Neural crest cell (in vitro differentiated cells): ENCODE measurements at regions not wholly inside any gene's neighbourhood (a gene's known extent, or its start where the extent isn't known, plus 50 kb on each side); places are given as distances from the start of the nearest gene placed in this dataset.

Source experiments
- DNase-seq: peaks from one replicate; pipeline ENCODE4 v3.0.0; 2021; ENCODE audit warnings: low read depth, mixed read lengths, low spot score
- H3K27ac Mint-ChIP-seq: one replicate; pipeline ENCODE4 v1.8.0; 2021; ENCODE audit warnings: mild to moderate bottlenecking, mixed read lengths; ENCODE audit not compliant: unreplicated experiment
- H3K27me3 Mint-ChIP-seq: 2 replicates; pipeline ENCODE4 v1.8.0; 2021; ENCODE audit warnings: low read depth, mild to moderate bottlenecking, mixed read lengths
- H3K36me3 Mint-ChIP-seq: 2 replicates; pipeline ENCODE4 v1.8.0; 2021; ENCODE audit warnings: low read depth, mild to moderate bottlenecking, mixed read lengths
- H3K4me1 Mint-ChIP-seq: 2 replicates; pipeline ENCODE4 v1.8.0; 2021; ENCODE audit warnings: mixed read lengths
- H3K4me3 Mint-ChIP-seq: one replicate; pipeline ENCODE4 v1.8.0; 2021; ENCODE audit warnings: mild to moderate bottlenecking, mixed read lengths
- H3K9me3 Mint-ChIP-seq: 2 replicates; pipeline ENCODE4 v1.8.0; 2021; ENCODE audit warnings: mixed read lengths
- CTCF ChIP-seq: fragments of 200-600 bp; sonication (generic); conservative IDR thresholded peaks from 2 replicates; pipeline ENCODE4 v1.5.0; 2021; ENCODE audit warnings: antibody characterized with exemption, mild to moderate bottlenecking

GRCh38 chr6:164142322-164142721 lies 727.8 kb downstream of the QKI start:
- H3K27ac Mint-ChIP-seq: no peak overlapping the region
- no peak for TF ChIP-seq CTCF
- peaks cover 25% of the 10 kb centered on the region for H3K4me1 Mint-ChIP-seq
- no peak for DNase-seq
- no peaks in the 10 kb centered on the region for H3K27me3 Mint-ChIP-seq
- peaks cover 5% of the 10 kb centered on the region for H3K36me3 Mint-ChIP-seq
- no peak overlapping the region for H3K4me3 Mint-ChIP-seq
- H3K9me3 Mint-ChIP-seq: no peaks in the 10 kb centered on the region

GRCh38 chr6:164135511-164136132 lies 721.1 kb downstream of the QKI start:
- DNase-seq: no peak
- no peak for TF ChIP-seq CTCF
- H3K9me3 Mint-ChIP-seq: no peaks in the 10 kb centered on the region

GRCh38 chr6:164133095-164133494 lies 718.6 kb downstream of the QKI start:
- DNase-seq: no peak
- H3K4me1 Mint-ChIP-seq: peaks cover 4% of the 10 kb centered on the region
- no peak overlapping the region for H3K4me3 Mint-ChIP-seq
- no peak for TF ChIP-seq CTCF
- H3K36me3 Mint-ChIP-seq: peaks cover 4% of the 10 kb centered on the region
- no peaks in the 10 kb centered on the region for H3K27me3 Mint-ChIP-seq
- H3K27ac Mint-ChIP-seq: no peak overlapping the region
- H3K9me3 Mint-ChIP-seq: no peaks in the 10 kb centered on the region

More at GRCh38 chr6:164135511-164136132, 721.1 kb downstream of the QKI start:
- peaks cover 4% of the 10 kb centered on the region for H3K36me3 Mint-ChIP-seq
- peaks cover 4% of the 10 kb centered on the region for H3K4me1 Mint-ChIP-seq
- H3K27ac Mint-ChIP-seq: no peak overlapping the region
- no peak overlapping the region for H3K4me3 Mint-ChIP-seq
- H3K27me3 Mint-ChIP-seq: no peaks in the 10 kb centered on the region

- Mint-ChIP-seq H3K4me3 (no peak overlapping the region), H3K27me3 (no peaks in the 10 kb centered on the region), H3K4me1 (peaks cover 4% of the 10 kb centered on the region), H3K9me3 (peaks cover 4% of the 10 kb centered on the region), H3K36me3 (peaks cover 4% of the 10 kb centered on the region), H3K27ac (peak overlapping the region; percentile 46)
- TF ChIP-seq CTCF: no peak
- no peak for DNase-seq
These were observed 716.1 kb downstream of the QKI start for GRCh38 chr6:164130585-164130984.

- H3K9me3 Mint-ChIP-seq: peaks cover 6% of the 10 kb centered on the region
- no peak for TF ChIP-seq CTCF
- no peak overlapping the region for H3K4me3 Mint-ChIP-seq
- H3K36me3 Mint-ChIP-seq: peaks cover 4% of the 10 kb centered on the region
- DNase-seq: no peak
- H3K27me3 Mint-ChIP-seq: no peaks in the 10 kb centered on the region
- H3K27ac Mint-ChIP-seq: peak overlapping the region; percentile 46
- H3K4me1 Mint-ChIP-seq: peaks cover 4% of the 10 kb centered on the region
These were observed 715.6 kb downstream of the QKI start for GRCh38 chr6:164130151-164130550.
